ENCODE measurements at regions not wholly inside any gene's neighbourhood (a gene's known extent, or its start where the extent isn't known, plus 50 kb on each side); places are given as distances from the start of the nearest gene placed in this dataset.

DNA sequence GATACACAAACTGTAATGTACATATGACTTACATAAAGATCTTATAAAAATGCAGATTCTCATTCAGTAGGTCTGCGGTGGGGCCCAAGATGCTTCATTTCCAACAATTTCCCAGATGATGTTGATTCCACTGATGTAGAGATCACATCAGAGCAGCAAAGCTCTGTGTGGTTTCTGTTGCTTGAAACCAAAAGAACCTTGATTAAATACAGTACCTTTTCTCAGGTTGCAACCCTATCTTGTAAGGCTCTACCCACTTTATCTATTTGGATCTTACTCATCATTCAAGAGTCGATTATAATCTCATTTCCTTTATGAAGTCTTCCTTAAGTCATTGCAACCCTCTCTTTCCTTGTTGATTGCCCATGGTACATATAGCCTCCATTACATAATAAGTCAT is 816.8 kb downstream of the RPA4 start:
- peaks cover 17% of the 10 kb centered on the region for H3K9me3 Mint-ChIP-seq
- H3K9ac ChIP-seq (ENCODE audit: extremely low read depth, low read length, poor library complexity, severe bottlenecking) = no peak overlapping the region
- no peaks in the 10 kb centered on the region for H3K27me3 ChIP-seq (ENCODE audit: control insufficient read depth, insufficient read depth, low read length, poor library complexity, severe bottlenecking)
- H3K4me1 ChIP-seq (ENCODE audit: control insufficient read depth, insufficient read depth, low read length) = no peaks in the 10 kb centered on the region
- peaks cover 4% of the 10 kb centered on the region for H3K4me1 Mint-ChIP-seq
- no peaks in the 10 kb centered on the region for H3K36me3 ChIP-seq (ENCODE audit: control insufficient read depth, insufficient read depth, low read length)
- no peaks in the 10 kb centered on the region for H3K27me3 Mint-ChIP-seq (ENCODE audit: insufficient read depth)
- no peak overlapping the region for H3K4me3 ChIP-seq (ENCODE audit: low read length)
- no peak overlapping the region for H3K27ac Mint-ChIP-seq
- 97 to 100% methylated on average over 1 to 2 of the region's 2 CpGs for WGBS, 2 experiments (ENCODE audit: insufficient coverage in 1 of 2, insufficient read length in 1 of 2)
- no peak overlapping the region for H3K4me3 Mint-ChIP-seq
- DNase-seq = no peak
- H3K36me3 Mint-ChIP-seq (ENCODE audit: low read depth) = peaks cover 2% of the 10 kb centered on the region
- no peak overlapping the region for H3K27ac ChIP-seq (ENCODE audit: low read depth, low read length)
- no peaks in the 10 kb centered on the region for H3K9me3 ChIP-seq (ENCODE audit: control insufficient read depth, low read length)
- TF ChIP-seq, protein P1, sequence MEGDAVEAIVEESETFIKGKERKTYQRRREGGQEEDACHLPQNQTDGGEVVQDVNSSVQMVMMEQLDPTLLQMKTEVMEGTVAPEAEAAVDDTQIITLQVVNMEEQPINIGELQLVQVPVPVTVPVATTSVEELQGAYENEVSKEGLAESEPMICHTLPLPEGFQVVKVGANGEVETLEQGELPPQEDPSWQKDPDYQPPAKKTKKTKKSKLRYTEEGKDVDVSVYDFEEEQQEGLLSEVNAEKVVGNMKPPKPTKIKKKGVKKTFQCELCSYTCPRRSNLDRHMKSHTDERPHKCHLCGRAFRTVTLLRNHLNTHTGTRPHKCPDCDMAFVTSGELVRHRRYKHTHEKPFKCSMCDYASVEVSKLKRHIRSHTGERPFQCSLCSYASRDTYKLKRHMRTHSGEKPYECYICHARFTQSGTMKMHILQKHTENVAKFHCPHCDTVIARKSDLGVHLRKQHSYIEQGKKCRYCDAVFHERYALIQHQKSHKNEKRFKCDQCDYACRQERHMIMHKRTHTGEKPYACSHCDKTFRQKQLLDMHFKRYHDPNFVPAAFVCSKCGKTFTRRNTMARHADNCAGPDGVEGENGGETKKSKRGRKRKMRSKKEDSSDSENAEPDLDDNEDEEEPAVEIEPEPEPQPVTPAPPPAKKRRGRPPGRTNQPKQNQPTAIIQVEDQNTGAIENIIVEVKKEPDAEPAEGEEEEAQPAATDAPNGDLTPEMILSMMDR (conservative IDR thresholded peaks at IDR 0.05) = no peak

DNA sequence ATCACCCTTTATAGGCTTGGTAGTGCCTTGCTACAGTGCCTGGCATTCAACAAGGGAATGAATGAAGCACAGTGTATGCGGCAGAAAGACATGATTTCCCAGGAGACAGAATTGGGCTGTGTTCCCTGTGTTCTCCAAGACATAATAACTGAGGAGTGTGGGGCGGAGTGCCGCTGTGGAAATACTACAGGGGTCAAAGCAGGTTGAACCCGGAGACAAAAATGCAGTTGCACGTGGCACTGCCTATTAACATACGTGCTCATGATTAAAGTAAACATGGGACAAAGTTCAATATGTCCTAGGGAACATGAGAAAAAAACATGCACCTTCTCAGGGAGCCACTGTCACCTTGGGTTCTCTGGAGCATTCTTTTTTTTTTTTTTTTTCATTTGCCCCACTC is 820.8 kb downstream of the RPA4 start:
- no peak overlapping the region for H3K9ac ChIP-seq (ENCODE audit: extremely low read depth, low read length, poor library complexity, severe bottlenecking)
- no peaks in the 10 kb centered on the region for H3K27me3 Mint-ChIP-seq (ENCODE audit: insufficient read depth)
- H3K27me3 ChIP-seq (ENCODE audit: control insufficient read depth, insufficient read depth, low read length, poor library complexity, severe bottlenecking) = no peaks in the 10 kb centered on the region
- H3K4me3 Mint-ChIP-seq = no peak overlapping the region
- no peak for DNase-seq
- no peaks in the 10 kb centered on the region for H3K36me3 ChIP-seq (ENCODE audit: control insufficient read depth, insufficient read depth, low read length)
- no peak overlapping the region for H3K4me3 ChIP-seq (ENCODE audit: low read length)
- no peaks in the 10 kb centered on the region for H3K36me3 Mint-ChIP-seq (ENCODE audit: low read depth)
- 91 to 96% methylated on average over 6 of the region's 6 CpGs for WGBS, 2 experiments (ENCODE audit: insufficient coverage in 1 of 2, insufficient read length in 1 of 2)
- H3K9me3 Mint-ChIP-seq = peaks cover 5% of the 10 kb centered on the region
- no peaks in the 10 kb centered on the region for H3K9me3 ChIP-seq (ENCODE audit: control insufficient read depth, low read length)
- no peaks in the 10 kb centered on the region for H3K4me1 ChIP-seq (ENCODE audit: control insufficient read depth, insufficient read depth, low read length)
- no peaks in the 10 kb centered on the region for H3K4me1 Mint-ChIP-seq
- no peak overlapping the region for H3K27ac Mint-ChIP-seq
- no peak overlapping the region for H3K27ac ChIP-seq (ENCODE audit: low read depth, low read length)
- TF ChIP-seq, protein P1 (conservative IDR thresholded peaks at IDR 0.05) = no peak

DNA sequence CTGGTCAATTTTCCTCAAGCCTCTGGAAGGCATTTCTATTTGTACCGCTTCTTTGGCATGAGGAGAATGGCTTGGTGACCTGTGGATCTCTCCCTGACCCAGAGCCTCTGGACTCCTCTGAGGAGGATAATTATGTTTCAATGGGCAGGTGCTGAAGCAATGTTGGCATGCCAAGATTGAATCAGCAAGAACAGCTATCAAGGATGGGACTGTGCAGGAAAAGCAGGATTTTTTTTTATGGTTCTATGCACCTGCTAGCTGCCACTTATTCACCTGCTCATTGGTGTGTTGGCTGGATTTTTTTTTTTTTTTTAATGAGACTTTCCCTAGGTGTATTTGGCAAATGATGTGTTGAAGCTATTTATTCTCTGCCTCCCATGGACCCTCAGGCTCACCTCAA is 821.2 kb downstream of the RPA4 start:
- 100% methylated on average over 1 of the region's 1 CpG; no CpG with 5 or more reads in 1 of the 2 experiments for WGBS, 2 experiments (ENCODE audit: insufficient coverage in 1 of 2, insufficient read length in 1 of 2)
- Mint-ChIP-seq H3K36me3 (ENCODE audit: low read depth) (no peaks in the 10 kb centered on the region), H3K27me3 (ENCODE audit: insufficient read depth) (no peaks in the 10 kb centered on the region), H3K27ac (no peak overlapping the region), H3K4me1 (no peaks in the 10 kb centered on the region), H3K9me3 (peaks cover 5% of the 10 kb centered on the region), H3K4me3 (no peak overlapping the region)
- DNase-seq = no peak
- no peak overlapping the region for H3K4me3 ChIP-seq (ENCODE audit: low read length)
- H3K4me1 ChIP-seq (ENCODE audit: control insufficient read depth, insufficient read depth, low read length) = no peaks in the 10 kb centered on the region
- H3K27me3 ChIP-seq (ENCODE audit: control insufficient read depth, insufficient read depth, low read length, poor library complexity, severe bottlenecking) = no peaks in the 10 kb centered on the region
- no peak overlapping the region for H3K27ac ChIP-seq (ENCODE audit: low read depth, low read length)
- no peaks in the 10 kb centered on the region for H3K36me3 ChIP-seq (ENCODE audit: control insufficient read depth, insufficient read depth, low read length)
- H3K9ac ChIP-seq (ENCODE audit: extremely low read depth, low read length, poor library complexity, severe bottlenecking) = no peak overlapping the region
- H3K9me3 ChIP-seq (ENCODE audit: control insufficient read depth, low read length) = no peaks in the 10 kb centered on the region
- TF ChIP-seq, protein P1 (conservative IDR thresholded peaks at IDR 0.05) = no peak

Measured in endodermal cell (in vitro differentiated cells).